ENCODE measurements at regions not wholly inside any gene's neighbourhood (a gene's known extent, or its start where the extent isn't known, plus 50 kb on each side); places are given as distances from the start of the nearest gene placed in this dataset.

GRCh38 chr13:106873810-106874209 is 305.9 kb upstream of the ARGLU1 start:
- no peak for DNase-seq (ENCODE audit: extremely low read depth, insufficient read length)
- no peak overlapping the region for H3K4me3 ChIP-seq (replicated peaks; ENCODE audit: low read depth, low read length)
- no peaks in the 10 kb centered on the region for H3K27me3 ChIP-seq (replicated peaks; ENCODE audit: control insufficient read depth, insufficient read depth, low read length)
- TF ChIP-seq CTCF (IDR thresholded peaks at IDR 0.05; ENCODE audit: insufficient read depth, low read length, poor library complexity, severe bottlenecking) = no peak
- no peaks in the 10 kb centered on the region for H3K36me3 ChIP-seq (ENCODE audit: control insufficient read depth, insufficient read depth, low read length)

GRCh38 chr13:106867249-106867648 is 299.3 kb upstream of the ARGLU1 start:
- Histone ChIP-seq H3K4me3 (replicated peaks; ENCODE audit: low read depth, low read length) (no peak overlapping the region), H3K36me3 (ENCODE audit: control insufficient read depth, insufficient read depth, low read length) (no peaks in the 10 kb centered on the region), H3K27me3 (replicated peaks; ENCODE audit: control insufficient read depth, insufficient read depth, low read length) (no peaks in the 10 kb centered on the region)
- DNase-seq (ENCODE audit: extremely low read depth, insufficient read length) = no peak
- TF ChIP-seq CTCF (IDR thresholded peaks at IDR 0.05; ENCODE audit: insufficient read depth, low read length, poor library complexity, severe bottlenecking) = no peak

GRCh38 chr13:106865716-106866440 is 297.9 kb upstream of the ARGLU1 start:
- no peaks in the 10 kb centered on the region for H3K36me3 ChIP-seq (ENCODE audit: control insufficient read depth, insufficient read depth, low read length)
- no peak for TF ChIP-seq CTCF (IDR thresholded peaks at IDR 0.05; ENCODE audit: insufficient read depth, low read length, poor library complexity, severe bottlenecking)

GRCh38 chr13:106859533-106859904 is 291.6 kb upstream of the ARGLU1 start:
- no peak for DNase-seq (ENCODE audit: extremely low read depth, insufficient read length)
- Histone ChIP-seq H3K4me3 (replicated peaks; ENCODE audit: low read depth, low read length) (no peak overlapping the region), H3K27me3 (replicated peaks; ENCODE audit: control insufficient read depth, insufficient read depth, low read length) (no peaks in the 10 kb centered on the region), H3K36me3 (ENCODE audit: control insufficient read depth, insufficient read depth, low read length) (no peaks in the 10 kb centered on the region)
- TF ChIP-seq CTCF (IDR thresholded peaks at IDR 0.05; ENCODE audit: insufficient read depth, low read length, poor library complexity, severe bottlenecking) = no peak

More at GRCh38 chr13:106865716-106866440, 297.9 kb upstream of the ARGLU1 start:
- no peak for DNase-seq (ENCODE audit: extremely low read depth, insufficient read length)
- H3K4me3 ChIP-seq (replicated peaks; ENCODE audit: low read depth, low read length) = no peak overlapping the region
- H3K27me3 ChIP-seq (replicated peaks; ENCODE audit: control insufficient read depth, insufficient read depth, low read length) = no peaks in the 10 kb centered on the region

- no peak for TF ChIP-seq CTCF (IDR thresholded peaks at IDR 0.05; ENCODE audit: insufficient read depth, low read length, poor library complexity, severe bottlenecking)
- H3K27me3 ChIP-seq (replicated peaks; ENCODE audit: control insufficient read depth, insufficient read depth, low read length) = no peaks in the 10 kb centered on the region
- no peak for DNase-seq (ENCODE audit: extremely low read depth, insufficient read length)
- H3K36me3 ChIP-seq (ENCODE audit: control insufficient read depth, insufficient read depth, low read length) = no peaks in the 10 kb centered on the region
- no peak overlapping the region for H3K4me3 ChIP-seq (replicated peaks; ENCODE audit: low read depth, low read length)
These were observed 291.1 kb upstream of the ARGLU1 start for GRCh38 chr13:106858903-106859532.
